Endothelial cell of umbilical vein (primary cell): ENCODE measurements at regions not wholly inside any gene's neighbourhood (a gene's known extent, or its start where the extent isn't known, plus 50 kb on each side); places are given as distances from the start of the nearest gene placed in this dataset.

ENCODE experiments used
- BruUV-seq: library from RNA; stranded (reverse); fragments of 400-500 nt; replicated peaks from 2 replicates; lab custom pipeline; 2021; lab: Mats Ljungman, UMichigan
- CTCF ChIA-PET: fragments of 300-600, 350-600 bp; sonication (Branson Sonifier 250); formaldehyde crosslinking; loops from one replicate; lab custom pipeline; 2021; ENCODE audit warnings: antibody characterized with exemption, inconsistent platforms; lab: Charles Lee
- POLR2A ChIA-PET: fragments of 300-600, 350-600 bp; sonication (Branson Sonifier 250); formaldehyde crosslinking; loops from one replicate; lab custom pipeline; 2021; ENCODE audit warnings: antibody characterized with exemption, inconsistent platforms; lab: Charles Lee
- DNase-seq: peaks from one replicate; pipeline ENCODE4 v3.0.0-alpha.2; 2011; ENCODE audit warnings: low read depth, low spot score
- FAIRE-seq: peaks from 2 replicates; lab custom pipeline; 2011; peaks lifted over from hg19 to GRCh38; lab: Jason Lieb, UNC
- H2AFZ ChIP-seq: 2 replicates; pipeline ENCODE4 v1.6.0; 2012; ENCODE audit warnings: low read depth, low read length, control low read depth, inconsistent platforms
- H3K27ac ChIP-seq: 2 replicates; pipeline ENCODE4 v1.5.1; 2011; ENCODE audit warnings: low read depth, mild to moderate bottlenecking, control low read depth, low read length, moderate library complexity; ENCODE audit not compliant: insufficient read depth
- H3K27me3 ChIP-seq, 2 experiments: 2 replicates each; pipeline versions ENCODE4 v1.6.0 to v1.6.1; 2011; ENCODE audit warnings: low read length in 2 of 2, mixed read lengths in 1 of 2; ENCODE audit not compliant: control insufficient read depth in 2 of 2, insufficient read depth in 2 of 2
- H3K36me3 ChIP-seq, 2 experiments: 2 replicates in 1 of 2; 3 replicates in 1 of 2; pipeline ENCODE4 v1.5.1; 2011; ENCODE audit warnings: low read length in 2 of 2, mild to moderate bottlenecking in 1 of 2, moderate library complexity in 1 of 2; ENCODE audit not compliant: control insufficient read depth in 2 of 2, insufficient read depth in 2 of 2; ENCODE audit errors: extremely low read depth in 1 of 2
- H3K4me1 ChIP-seq: 3 replicates; pipeline ENCODE4 v1.5.1; 2011; ENCODE audit warnings: mild to moderate bottlenecking, low read length; ENCODE audit not compliant: control insufficient read depth, insufficient read depth; ENCODE audit errors: extremely low read depth
- H3K4me2 ChIP-seq: 2 replicates; pipeline ENCODE4 v1.6.1; 2011; ENCODE audit warnings: low read length, control low read depth, mixed read lengths; ENCODE audit not compliant: insufficient read depth
- H3K4me3 ChIP-seq, 3 experiments: fragments of 200-600 bp in 1 of 3; sonication (generic), shearing (Covaris generic) in 1 of 3; replicated peaks in 1 of 3; 2 replicates each; pipeline ENCODE4 v1.5.1; 2011 to 2016; ENCODE audit warnings: control low read depth in 3 of 3, low read length in 3 of 3, mild to moderate bottlenecking in 2 of 3, inconsistent platforms in 1 of 3, low read depth in 1 of 3, moderate library complexity in 1 of 3; ENCODE audit not compliant: insufficient read depth in 1 of 3
- H3K79me2 ChIP-seq: 2 replicates; pipeline ENCODE4 v1.6.0; 2012; ENCODE audit warnings: low read length, inconsistent platforms; ENCODE audit not compliant: control insufficient read depth, insufficient read depth
- H3K9ac ChIP-seq: replicated peaks from 2 replicates; pipeline ENCODE3; 2011; ENCODE audit warnings: low read length, control low read depth; ENCODE audit not compliant: insufficient read depth; ENCODE audit errors: extremely low read depth
- H3K9me1 ChIP-seq: replicated peaks from 3 replicates; pipeline ENCODE4 v1.6.0; 2011; ENCODE audit warnings: mild to moderate bottlenecking, low read length; ENCODE audit not compliant: control insufficient read depth, insufficient read depth; ENCODE audit errors: extremely low read depth
- H3K9me3 ChIP-seq: replicated peaks from 2 replicates; pipeline ENCODE4 v1.5.1; 2012; ENCODE audit warnings: low read length, inconsistent platforms; ENCODE audit not compliant: control insufficient read depth, insufficient read depth
- H4K20me1 ChIP-seq: replicated peaks from 2 replicates; pipeline ENCODE3; 2011; ENCODE audit warnings: mild to moderate bottlenecking, low read length; ENCODE audit not compliant: control insufficient read depth, insufficient read depth; ENCODE audit errors: extremely low read depth
- EZH2 ChIP-seq: IDR thresholded peaks from 2 replicates; pipeline ENCODE4 v1.6.1; 2012; ENCODE audit warnings: borderline replicate concordance, low read depth, mild to moderate bottlenecking, moderate library complexity, low read length, inconsistent platforms; ENCODE audit not compliant: severe bottlenecking
- FOS ChIP-seq: IDR thresholded peaks from 2 replicates; pipeline ENCODE4 v1.6.1; 2011; ENCODE audit warnings: mild to moderate bottlenecking, low read length, moderate library complexity, borderline replicate concordance; ENCODE audit not compliant: insufficient read depth
- GATA2 ChIP-seq: IDR thresholded peaks from 2 replicates; pipeline ENCODE4 v1.7.0; 2011; ENCODE audit warnings: low read depth, mild to moderate bottlenecking, moderate library complexity, mixed read lengths, low read length; ENCODE audit not compliant: insufficient read length, insufficient read depth
- JUN ChIP-seq: IDR thresholded peaks from 2 replicates; pipeline ENCODE4 v1.6.1; 2011; ENCODE audit warnings: borderline replicate concordance, low read depth; ENCODE audit not compliant: insufficient read length, insufficient read depth
- MYC ChIP-seq: IDR thresholded peaks from one replicate; pipeline ENCODE4 v1.6.1; 2011; ENCODE audit warnings: mild to moderate bottlenecking, low read depth, low read length
- POLR2A ChIP-seq: IDR thresholded peaks from 2 replicates; pipeline ENCODE4 v1.6.1; 2012; ENCODE audit warnings: low read depth, mild to moderate bottlenecking, control low read depth, low read length
- POLR2AphosphoS5 ChIP-seq: IDR thresholded peaks from 2 replicates; pipeline ENCODE4 v1.6.1; 2012; ENCODE audit warnings: low read depth, mild to moderate bottlenecking, control low read depth, low read length, moderate library complexity; ENCODE audit not compliant: insufficient read depth
- dilution Hi-C: fragments of 300-500 bp; cut with MboI; formaldehyde crosslinking; loops from one replicate; pipeline ENCODE4 v1.15.0; 2019; ENCODE audit warnings: low sequenced_read_pairs; ENCODE audit not compliant: extremely low pct_ligation_motif_present
- intact Hi-C: fragments of 100-400 bp; cut with micrococcal nuclease; formaldehyde crosslinking; loops from one replicate; pipeline ENCODE4 v1.10.0; 2022
- TF ChIP-seq, protein P1 (sequence below): IDR thresholded peaks from 2 replicates; pipeline ENCODE4 v1.6.1; 2011; ENCODE audit not compliant: insufficient read depth, insufficient read length
- TF ChIP-seq, protein P2 (sequence below), 2 donors: IDR thresholded peaks; 1 replicate in 1 of 2; 2 replicates in 1 of 2; pipeline ENCODE4 v1.5.1; 2011; ENCODE audit warnings: low read length in 2 of 2, mild to moderate bottlenecking in 2 of 2, moderate library complexity in 2 of 2, control low read depth in 1 of 2, inconsistent platforms in 1 of 2, low read depth in 1 of 2; ENCODE audit not compliant: insufficient read depth in 1 of 2; ENCODE audit errors: extremely low read depth in 1 of 2

DNA sequence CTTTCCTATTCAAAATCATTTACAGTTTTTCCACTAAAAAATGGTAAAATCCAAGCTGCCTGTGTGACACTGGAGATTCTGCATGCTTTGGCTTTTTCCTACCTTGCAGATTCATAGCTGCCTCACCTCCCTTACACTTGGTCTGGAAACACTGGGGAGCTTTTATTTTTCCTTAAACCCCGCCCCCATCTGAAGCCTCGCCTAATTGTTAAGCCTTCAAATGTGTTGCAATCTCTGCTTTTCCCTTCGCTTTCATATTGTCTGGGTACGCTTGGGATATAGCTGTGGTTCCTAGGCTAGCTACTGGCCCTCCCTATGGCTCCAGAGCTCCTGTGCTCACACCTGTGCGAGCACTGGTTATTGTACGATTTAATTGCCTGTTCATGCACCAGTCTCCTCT, 942.4 kb upstream of the GYPC start:
- Histone ChIP-seq H3K4me3 (no peak overlapping the region), H2AFZ (no peak overlapping the region), H4K20me1 (no peaks in the 10 kb centered on the region), H3K27me3 (no peaks in the 10 kb centered on the region), H3K36me3 (no peaks in the 10 kb centered on the region), H3K4me1 (no peaks in the 10 kb centered on the region), H3K9me1 (no peaks in the 10 kb centered on the region), H3K4me2 (no peak overlapping the region), H3K27ac (no peak overlapping the region), H3K9me3 (peaks cover 7% of the 10 kb centered on the region), H3K79me2 (no peaks in the 10 kb centered on the region), H3K9ac (no peak overlapping the region)
- BruUV-seq, result no TSS peak
- TF ChIP-seq POLR2A (no peak), MYC (no peak), FOS (no peak), JUN (no peak)
- TF ChIP-seq, protein P1, sequence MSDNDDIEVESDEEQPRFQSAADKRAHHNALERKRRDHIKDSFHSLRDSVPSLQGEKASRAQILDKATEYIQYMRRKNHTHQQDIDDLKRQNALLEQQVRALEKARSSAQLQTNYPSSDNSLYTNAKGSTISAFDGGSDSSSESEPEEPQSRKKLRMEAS, result no peak
- dilution Hi-C loops, result no loop called here
- ChIA-PET POLR2A (no interaction called here), CTCF (no interaction called here)
- no peak for FAIRE-seq
- no peak for DNase-seq
- intact Hi-C loops, result no loop called here

DNA sequence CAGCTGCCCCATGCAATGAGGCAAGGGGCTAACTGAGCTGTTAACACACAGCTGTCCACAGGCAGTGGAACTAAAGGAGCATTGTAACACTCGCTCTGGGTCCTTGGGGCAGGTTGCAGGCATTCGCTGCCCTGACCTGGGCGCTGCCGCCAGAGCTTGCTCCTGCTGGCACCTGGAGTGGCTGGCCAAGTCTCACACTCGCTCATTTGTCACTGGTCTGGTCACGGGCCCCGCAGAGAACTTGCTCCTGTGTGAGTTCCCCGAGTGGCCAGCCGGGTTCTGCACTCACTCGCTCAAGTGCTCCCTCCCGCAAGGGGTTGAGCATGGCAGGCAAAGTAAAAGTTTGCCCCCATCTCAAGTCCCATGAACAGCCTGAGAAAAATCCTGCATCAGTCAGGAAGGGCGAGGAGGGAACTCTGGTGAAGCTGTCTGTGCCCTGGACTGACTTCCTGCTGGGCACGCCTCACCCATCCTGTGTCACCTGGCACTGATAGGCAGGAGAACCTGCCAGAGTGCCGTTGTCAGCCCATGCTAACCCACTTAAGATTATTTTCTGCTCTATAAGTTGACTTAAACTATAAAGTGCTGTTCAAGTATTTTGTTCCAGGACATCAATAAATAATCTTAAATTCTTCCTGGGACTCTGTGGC, 934.8 kb upstream of the GYPC start:
- POLR2A ChIA-PET, result no interaction called here
- Histone ChIP-seq H2AFZ (no peak overlapping the region), H3K4me1 (no peaks in the 10 kb centered on the region), H3K9ac (no peak overlapping the region), H3K9me1 (no peaks in the 10 kb centered on the region), H3K4me2 (no peak overlapping the region), H3K27ac (no peak overlapping the region), H3K27me3 (no peaks in the 10 kb centered on the region), H3K9me3 (peaks cover 2% of the 10 kb centered on the region), H4K20me1 (no peaks in the 10 kb centered on the region), H3K4me3 (no peak overlapping the region), H3K36me3 (no peaks in the 10 kb centered on the region), H3K79me2 (no peaks in the 10 kb centered on the region)
- intact Hi-C loops (no loop called here), dilution Hi-C loops (no loop called here)
- no TSS peak for BruUV-seq
- CTCF ChIA-PET, result no interaction called here
- no peak for TF ChIP-seq JUN
- TF ChIP-seq POLR2A, result no peak
- TF ChIP-seq, protein P1, result no peak
- TF ChIP-seq EZH2, result no peak
- no peak for TF ChIP-seq FOS
- TF ChIP-seq, protein P2, sequence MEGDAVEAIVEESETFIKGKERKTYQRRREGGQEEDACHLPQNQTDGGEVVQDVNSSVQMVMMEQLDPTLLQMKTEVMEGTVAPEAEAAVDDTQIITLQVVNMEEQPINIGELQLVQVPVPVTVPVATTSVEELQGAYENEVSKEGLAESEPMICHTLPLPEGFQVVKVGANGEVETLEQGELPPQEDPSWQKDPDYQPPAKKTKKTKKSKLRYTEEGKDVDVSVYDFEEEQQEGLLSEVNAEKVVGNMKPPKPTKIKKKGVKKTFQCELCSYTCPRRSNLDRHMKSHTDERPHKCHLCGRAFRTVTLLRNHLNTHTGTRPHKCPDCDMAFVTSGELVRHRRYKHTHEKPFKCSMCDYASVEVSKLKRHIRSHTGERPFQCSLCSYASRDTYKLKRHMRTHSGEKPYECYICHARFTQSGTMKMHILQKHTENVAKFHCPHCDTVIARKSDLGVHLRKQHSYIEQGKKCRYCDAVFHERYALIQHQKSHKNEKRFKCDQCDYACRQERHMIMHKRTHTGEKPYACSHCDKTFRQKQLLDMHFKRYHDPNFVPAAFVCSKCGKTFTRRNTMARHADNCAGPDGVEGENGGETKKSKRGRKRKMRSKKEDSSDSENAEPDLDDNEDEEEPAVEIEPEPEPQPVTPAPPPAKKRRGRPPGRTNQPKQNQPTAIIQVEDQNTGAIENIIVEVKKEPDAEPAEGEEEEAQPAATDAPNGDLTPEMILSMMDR (IDR thresholded peaks at IDR 0.05; ENCODE audit: extremely low read depth in 1 of 2, insufficient read depth in 1 of 2, low read depth in 1 of 2, low read length in 2 of 2), result no peak
- no peak for TF ChIP-seq POLR2AphosphoS5
- no peak for TF ChIP-seq GATA2
- TF ChIP-seq MYC, result no peak
- DNase-seq (no peak), FAIRE-seq (no peak)
